GM12878 (cell line): ENCODE measurements at regions not wholly inside any gene's neighbourhood (a gene's known extent, or its start where the extent isn't known, plus 50 kb on each side); places are given as distances from the start of the nearest gene placed in this dataset.

Source experiments
- ATAC-seq: fragments of 200-7000 bp; cut with Tn5 transposase; 3 replicates; pipeline ENCODE4 v1.9.1; 2020; ENCODE audit warnings: mild to moderate bottlenecking, moderate library complexity
- BruUV-seq: library from RNA; stranded (reverse); fragments of 400-500 nt; replicated peaks from 2 replicates; lab custom pipeline; 2021; lab: Mats Ljungman, UMichigan
- CTCF ChIA-PET: fragments of 300-600 bp; sonication (Branson Sonifier 250); formaldehyde crosslinking; extraction: SDS; loops from one replicate; lab custom pipeline; 2021; ENCODE audit warnings: inconsistent platforms; lab: Yijun Ruan, JAX
- POLR2A ChIA-PET: fragments of 350-600 bp; formaldehyde crosslinking; extraction: SDS; loops from one replicate; lab custom pipeline; 2021; ENCODE audit warnings: inconsistent platforms; lab: Charles Lee
- RAD21 ChIA-PET: fragments of 300-600 bp; sonication (Branson Sonifier 250); formaldehyde crosslinking; loops from one replicate; lab custom pipeline; 2023; ENCODE audit warnings: antibody characterized with exemption; ENCODE audit not compliant: unreplicated experiment; lab: Charles Lee
- SMC1A ChIA-PET: fragments of 300-600 bp; sonication (Branson Sonifier 250); formaldehyde crosslinking; loops from one replicate; lab custom pipeline; 2023; ENCODE audit not compliant: unreplicated experiment, uncharacterized antibody; lab: Charles Lee
- DNase-seq: peaks from one replicate; pipeline ENCODE4 v3.0.0-alpha.2; 2011; ENCODE audit warnings: low read depth, low spot score
- FAIRE-seq: peaks from 3 replicates; lab custom pipeline; 2011; peaks lifted over from hg19 to GRCh38; lab: Jason Lieb, UNC
- H2AFZ ChIP-seq: 2 replicates; pipeline ENCODE4 v1.6.0; 2011; ENCODE audit warnings: low read depth, low read length, control low read depth; ENCODE audit not compliant: control insufficient read depth
- H3K27ac ChIP-seq: 2 replicates; pipeline ENCODE4 v1.5.1; 2011; ENCODE audit warnings: control low read depth; ENCODE audit not compliant: control insufficient read depth, insufficient read depth
- H3K27me3 ChIP-seq, 2 experiments: replicated peaks in 1 of 2; 2 replicates each; pipeline versions ENCODE4 v1.6.0 to v1.6.1; 2011; ENCODE audit warnings: low read length in 1 of 2; ENCODE audit not compliant: control insufficient read depth in 2 of 2, insufficient read depth in 2 of 2
- H3K36me3 ChIP-seq, 2 experiments: 2 replicates each; pipeline ENCODE4 v1.5.1; 2011; ENCODE audit warnings: low read length in 1 of 2; ENCODE audit not compliant: control insufficient read depth in 2 of 2, insufficient read depth in 2 of 2
- H3K4me1 ChIP-seq: 2 replicates; pipeline ENCODE4 v1.6.1; 2011; ENCODE audit warnings: mild to moderate bottlenecking, low read length, moderate library complexity, mixed read lengths; ENCODE audit not compliant: control insufficient read depth, insufficient read depth
- H3K4me2 ChIP-seq: 2 replicates; pipeline ENCODE4 v1.6.0; 2011; ENCODE audit warnings: control low read depth; ENCODE audit not compliant: control insufficient read depth, insufficient read depth
- H3K4me3 ChIP-seq: fragments of 200-600 bp; sonication (generic); 2 replicates; pipeline ENCODE4 v1.5.1; 2016
- H3K79me2 ChIP-seq: 2 replicates; pipeline ENCODE4 v1.6.0; 2011; ENCODE audit warnings: low read length; ENCODE audit not compliant: control insufficient read depth, insufficient read depth
- H3K9ac ChIP-seq: 2 replicates; pipeline ENCODE4 v1.8.0; 2011; ENCODE audit warnings: low read length, control low read depth, mixed read lengths; ENCODE audit not compliant: control insufficient read depth, insufficient read depth
- H3K9me3 ChIP-seq: replicated peaks from 3 replicates; pipeline ENCODE4 v1.5.1; 2011; ENCODE audit warnings: mild to moderate bottlenecking, low read length; ENCODE audit not compliant: control insufficient read depth, insufficient read depth
- H4K20me1 ChIP-seq: 2 replicates; pipeline ENCODE4 v1.6.0; 2011; ENCODE audit not compliant: control insufficient read depth, insufficient read depth
- CREB1 ChIP-seq: IDR thresholded peaks from 2 replicates; pipeline ENCODE4 v1.6.1; 2012; ENCODE audit warnings: low read depth, mild to moderate bottlenecking, inconsistent platforms
- DPF2 ChIP-seq: fragments of 450-650 bp; IDR thresholded peaks from 2 replicates; pipeline ENCODE4 v1.6.1; 2017; ENCODE audit warnings: mild to moderate bottlenecking
- IRF4 ChIP-seq: IDR thresholded peaks from 2 replicates; pipeline ENCODE4 v1.6.1; 2011; ENCODE audit warnings: low read depth, low read length
- NFYB ChIP-seq: IDR thresholded peaks from 2 replicates; pipeline ENCODE4 v1.6.1; 2011; ENCODE audit warnings: low read depth, mild to moderate bottlenecking, low read length, improper control_type of control experiment, moderate library complexity; ENCODE audit not compliant: insufficient read depth
- PAX5 ChIP-seq: IDR thresholded peaks from 2 replicates; pipeline ENCODE4 v1.6.1; 2011; ENCODE audit warnings: low read depth, low read length, borderline replicate concordance
- PAX8 ChIP-seq: fragments of 450-650 bp; IDR thresholded peaks from 2 replicates; pipeline ENCODE4 v1.6.1; 2017; ENCODE audit warnings: mild to moderate bottlenecking, moderate library complexity
- POLR2AphosphoS2 ChIP-seq: IDR thresholded peaks from 2 replicates; pipeline ENCODE4 v1.6.1; 2011; ENCODE audit warnings: low read depth, mild to moderate bottlenecking, low read length, improper control_type of control experiment, moderate library complexity
- POLR2AphosphoS5 ChIP-seq: IDR thresholded peaks from 2 replicates; pipeline ENCODE4 v1.6.1; 2011; ENCODE audit warnings: mild to moderate bottlenecking, low read length, inconsistent platforms
- TCF7 ChIP-seq: IDR thresholded peaks from 2 replicates; pipeline ENCODE4 v1.6.1; 2014; ENCODE audit warnings: antibody characterized with exemption, borderline replicate concordance
- ZBTB11 ChIP-seq: fragments of 450-650 bp; formaldehyde crosslinking; IDR thresholded peaks from 2 replicates; pipeline ENCODE4 v1.5.0; 2022; ENCODE audit warnings: mild to moderate bottlenecking, missing genetic modification characterization
- WGBS: methylation state at CpG from one replicate; pipeline ENCODE4 v1.1.6; 2016; ENCODE audit warnings: low lambda C conversion rate; ENCODE audit not compliant: insufficient replicate concordance, insufficient coverage; ENCODE audit errors: missing lambda C conversion rate; 5-methylcytosine and 5-hydroxymethylcytosine counted together
- in situ Hi-C: fragments of 300-500 bp; cut with MboI; formaldehyde crosslinking; loops from 9 replicates; pipeline ENCODE4 v1.14.3; 2018; ENCODE audit warnings: mixed read lengths
- intact Hi-C: fragments of 100-400 bp; cut with micrococcal nuclease; formaldehyde crosslinking; loops from one replicate; pipeline ENCODE4 v1.14.2; 2022; ENCODE audit not compliant: unreplicated experiment
- TF ChIP-seq, protein P1 (sequence below): fragments of 450-650 bp; IDR thresholded peaks from 2 replicates; pipeline ENCODE4 v1.6.1; 2017; ENCODE audit warnings: mild to moderate bottlenecking, moderate library complexity
- TF ChIP-seq, protein P2 (sequence below): fragments of 450-650 bp; IDR thresholded peaks from 2 replicates; pipeline ENCODE4 v1.6.1; 2017; ENCODE audit warnings: mild to moderate bottlenecking, moderate library complexity

DNA sequence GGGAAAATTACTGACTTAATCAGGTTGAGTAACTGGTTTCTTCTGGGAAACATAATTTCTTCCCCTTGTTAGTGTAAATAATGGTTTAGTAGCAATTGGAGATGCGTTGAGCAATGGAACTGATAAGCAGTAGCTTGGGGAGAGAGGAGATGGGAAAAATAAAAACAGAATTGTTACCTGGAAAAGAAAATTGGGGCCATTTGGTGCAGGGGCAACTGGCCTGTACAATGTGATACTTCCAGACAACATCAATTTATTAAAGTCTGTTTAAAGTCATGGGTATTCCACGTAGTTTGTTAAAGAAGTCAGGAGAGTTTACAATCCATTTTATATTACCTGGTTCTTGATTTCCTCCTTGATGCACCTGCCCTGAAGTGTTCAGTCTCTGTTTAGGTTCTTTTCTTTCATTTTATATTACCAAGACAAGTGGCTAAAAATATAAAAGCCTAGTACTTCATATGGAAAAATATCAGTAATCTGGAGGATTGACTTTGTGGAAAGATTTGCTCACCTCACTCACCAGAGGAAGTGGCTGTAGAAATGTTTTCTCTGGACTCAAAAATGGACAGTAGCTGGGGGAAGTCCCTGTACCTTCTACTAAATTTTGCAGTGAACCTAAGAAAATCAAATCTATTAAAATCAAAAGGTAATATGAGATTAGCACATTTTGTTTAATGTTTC is 161.0 kb downstream of the DDX1 start:
- no peaks in the 10 kb centered on the region for H3K9me3 ChIP-seq
- H2AFZ ChIP-seq: no peak overlapping the region
- no peaks in the 10 kb centered on the region for H4K20me1 ChIP-seq
- no peak for FAIRE-seq
- ChIA-PET CTCF (no interaction called here), POLR2A (no interaction called here), RAD21 (no interaction called here), SMC1A (no interaction called here)
- intact Hi-C loops: no loop called here
- no peaks in the 10 kb centered on the region for H3K36me3 ChIP-seq
- no peaks in the 10 kb centered on the region for H3K4me1 ChIP-seq
- no peak overlapping the region for H3K27ac ChIP-seq
- no peak overlapping the region for H3K4me2 ChIP-seq
- no peak for ATAC-seq
- no peak overlapping the region for H3K9ac ChIP-seq
- no peak overlapping the region for H3K4me3 ChIP-seq
- peaks cover 2 to 5% of the 10 kb centered on the region in 2 experiments; a peak in 3 of 4 replicates for H3K27me3 ChIP-seq
- WGBS: 3% methylated on average over 2 of the region's 2 CpGs
- H3K79me2 ChIP-seq: no peaks in the 10 kb centered on the region
- BruUV-seq: no TSS peak
- in situ Hi-C loops: no loop called here
- DNase-seq: no peak
- TF ChIP-seq TCF7 (no peak), POLR2AphosphoS2 (no peak), DPF2 (no peak), POLR2AphosphoS5 (no peak), NFYB (no peak), CREB1 (no peak), IRF4 (no peak), PAX8 (no peak), PAX5 (no peak), ZBTB11 (no peak)
- TF ChIP-seq, protein P1, sequence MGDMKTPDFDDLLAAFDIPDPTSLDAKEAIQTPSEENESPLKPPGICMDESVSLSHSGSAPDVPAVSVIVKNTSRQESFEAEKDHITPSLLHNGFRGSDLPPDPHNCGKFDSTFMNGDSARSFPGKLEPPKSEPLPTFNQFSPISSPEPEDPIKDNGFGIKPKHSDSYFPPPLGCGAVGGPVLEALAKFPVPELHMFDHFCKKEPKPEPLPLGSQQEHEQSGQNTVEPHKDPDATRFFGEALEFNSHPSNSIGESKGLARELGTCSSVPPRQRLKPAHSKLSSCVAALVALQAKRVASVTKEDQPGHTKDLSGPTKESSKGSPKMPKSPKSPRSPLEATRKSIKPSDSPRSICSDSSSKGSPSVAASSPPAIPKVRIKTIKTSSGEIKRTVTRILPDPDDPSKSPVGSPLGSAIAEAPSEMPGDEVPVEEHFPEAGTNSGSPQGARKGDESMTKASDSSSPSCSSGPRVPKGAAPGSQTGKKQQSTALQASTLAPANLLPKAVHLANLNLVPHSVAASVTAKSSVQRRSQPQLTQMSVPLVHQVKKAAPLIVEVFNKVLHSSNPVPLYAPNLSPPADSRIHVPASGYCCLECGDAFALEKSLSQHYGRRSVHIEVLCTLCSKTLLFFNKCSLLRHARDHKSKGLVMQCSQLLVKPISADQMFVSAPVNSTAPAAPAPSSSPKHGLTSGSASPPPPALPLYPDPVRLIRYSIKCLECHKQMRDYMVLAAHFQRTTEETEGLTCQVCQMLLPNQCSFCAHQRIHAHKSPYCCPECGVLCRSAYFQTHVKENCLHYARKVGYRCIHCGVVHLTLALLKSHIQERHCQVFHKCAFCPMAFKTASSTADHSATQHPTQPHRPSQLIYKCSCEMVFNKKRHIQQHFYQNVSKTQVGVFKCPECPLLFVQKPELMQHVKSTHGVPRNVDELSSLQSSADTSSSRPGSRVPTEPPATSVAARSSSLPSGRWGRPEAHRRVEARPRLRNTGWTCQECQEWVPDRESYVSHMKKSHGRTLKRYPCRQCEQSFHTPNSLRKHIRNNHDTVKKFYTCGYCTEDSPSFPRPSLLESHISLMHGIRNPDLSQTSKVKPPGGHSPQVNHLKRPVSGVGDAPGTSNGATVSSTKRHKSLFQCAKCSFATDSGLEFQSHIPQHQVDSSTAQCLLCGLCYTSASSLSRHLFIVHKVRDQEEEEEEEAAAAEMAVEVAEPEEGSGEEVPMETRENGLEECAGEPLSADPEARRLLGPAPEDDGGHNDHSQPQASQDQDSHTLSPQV: no peak
- TF ChIP-seq, protein P2, sequence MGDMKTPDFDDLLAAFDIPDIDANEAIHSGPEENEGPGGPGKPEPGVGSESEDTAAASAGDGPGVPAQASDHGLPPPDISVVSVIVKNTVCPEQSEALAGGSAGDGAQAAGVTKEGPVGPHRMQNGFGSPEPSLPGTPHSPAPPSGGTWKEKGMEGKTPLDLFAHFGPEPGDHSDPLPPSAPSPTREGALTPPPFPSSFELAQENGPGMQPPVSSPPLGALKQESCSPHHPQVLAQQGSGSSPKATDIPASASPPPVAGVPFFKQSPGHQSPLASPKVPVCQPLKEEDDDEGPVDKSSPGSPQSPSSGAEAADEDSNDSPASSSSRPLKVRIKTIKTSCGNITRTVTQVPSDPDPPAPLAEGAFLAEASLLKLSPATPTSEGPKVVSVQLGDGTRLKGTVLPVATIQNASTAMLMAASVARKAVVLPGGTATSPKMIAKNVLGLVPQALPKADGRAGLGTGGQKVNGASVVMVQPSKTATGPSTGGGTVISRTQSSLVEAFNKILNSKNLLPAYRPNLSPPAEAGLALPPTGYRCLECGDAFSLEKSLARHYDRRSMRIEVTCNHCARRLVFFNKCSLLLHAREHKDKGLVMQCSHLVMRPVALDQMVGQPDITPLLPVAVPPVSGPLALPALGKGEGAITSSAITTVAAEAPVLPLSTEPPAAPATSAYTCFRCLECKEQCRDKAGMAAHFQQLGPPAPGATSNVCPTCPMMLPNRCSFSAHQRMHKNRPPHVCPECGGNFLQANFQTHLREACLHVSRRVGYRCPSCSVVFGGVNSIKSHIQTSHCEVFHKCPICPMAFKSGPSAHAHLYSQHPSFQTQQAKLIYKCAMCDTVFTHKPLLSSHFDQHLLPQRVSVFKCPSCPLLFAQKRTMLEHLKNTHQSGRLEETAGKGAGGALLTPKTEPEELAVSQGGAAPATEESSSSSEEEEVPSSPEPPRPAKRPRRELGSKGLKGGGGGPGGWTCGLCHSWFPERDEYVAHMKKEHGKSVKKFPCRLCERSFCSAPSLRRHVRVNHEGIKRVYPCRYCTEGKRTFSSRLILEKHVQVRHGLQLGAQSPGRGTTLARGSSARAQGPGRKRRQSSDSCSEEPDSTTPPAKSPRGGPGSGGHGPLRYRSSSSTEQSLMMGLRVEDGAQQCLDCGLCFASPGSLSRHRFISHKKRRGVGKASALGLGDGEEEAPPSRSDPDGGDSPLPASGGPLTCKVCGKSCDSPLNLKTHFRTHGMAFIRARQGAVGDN: no peak
